SK-N-SH treated with all-trans-retinoic acid at 6 μM for 48 hours (cell line): ENCODE measurements at regions not wholly inside any gene's neighbourhood (a gene's known extent, or its start where the extent isn't known, plus 50 kb on each side); places are given as distances from the start of the nearest gene placed in this dataset.

Experiments
- ATAC-seq: fragments of 200-7000 bp; cut with Tn5 transposase; 3 replicates; pipeline ENCODE4 v1.9.1; 2020; ENCODE audit warnings: mild to moderate bottlenecking, moderate library complexity
- ARNTL ChIP-seq: fragments of 450-650 bp; formaldehyde crosslinking; IDR thresholded peaks from 2 replicates; pipeline ENCODE4 v1.5.0; 2020; ENCODE audit warnings: low read depth, mild to moderate bottlenecking, moderate library complexity, borderline replicate concordance
- BACH2 ChIP-seq: fragments of 250-450 bp; sonication (Bioruptor Pico); IDR thresholded peaks from 2 replicates; pipeline ENCODE4 v1.9.0; 2021; ENCODE audit warnings: mild to moderate bottlenecking, borderline replicate concordance
- CREB5 ChIP-seq: fragments of 250-450 bp; sonication (Bioruptor Pico); IDR thresholded peaks from 2 replicates; pipeline ENCODE4 v1.5.1; 2020; ENCODE audit warnings: low read depth, mild to moderate bottlenecking, moderate library complexity
- CSDC2 ChIP-seq: fragments of 250-450 bp; sonication (Bioruptor Pico); IDR thresholded peaks from 2 replicates; pipeline ENCODE4 v1.5.0; 2020; ENCODE audit warnings: mild to moderate bottlenecking, moderate library complexity
- CSRNP3 ChIP-seq: fragments of 250-450 bp; sonication (Bioruptor Pico); IDR thresholded peaks from 2 replicates; pipeline ENCODE4 v1.5.1; 2021; ENCODE audit warnings: mild to moderate bottlenecking, moderate library complexity
- GLIS3 ChIP-seq: fragments of 250-450 bp; sonication (Bioruptor Pico); IDR thresholded peaks from 2 replicates; pipeline ENCODE4 v1.5.0; 2020; ENCODE audit warnings: mild to moderate bottlenecking, moderate library complexity
- ISL1 ChIP-seq: fragments of 250-450 bp; sonication (Bioruptor Pico); IDR thresholded peaks from 2 replicates; pipeline ENCODE4 v2.1.2; 2022; ENCODE audit warnings: mild to moderate bottlenecking, moderate library complexity
- OSR1 ChIP-seq: fragments of 250-450 bp; sonication (Bioruptor Pico); IDR thresholded peaks from 2 replicates; pipeline ENCODE4 v1.8.0; 2022; ENCODE audit warnings: moderate library complexity, mild to moderate bottlenecking, inconsistent platforms
- RARB ChIP-seq: fragments of 250-450 bp; sonication (Bioruptor Pico); IDR thresholded peaks from 2 replicates; pipeline ENCODE4 v1.8.0; 2021; ENCODE audit warnings: mild to moderate bottlenecking, moderate library complexity
- SNAI2 ChIP-seq: fragments of 250-450 bp; sonication (Bioruptor Pico); IDR thresholded peaks from 2 replicates; pipeline ENCODE4 v1.5.0; 2020; ENCODE audit warnings: mild to moderate bottlenecking, moderate library complexity
- TCF4 ChIP-seq: fragments of 250-450 bp; sonication (Bioruptor Pico); IDR thresholded peaks from 2 replicates; pipeline ENCODE4 v1.8.0; 2021; ENCODE audit warnings: mild to moderate bottlenecking, moderate library complexity, borderline replicate concordance
- TSHZ2 ChIP-seq: fragments of 250-450 bp; sonication (Bioruptor Pico); IDR thresholded peaks from 2 replicates; pipeline ENCODE4 v1.5.0; 2020; ENCODE audit warnings: mild to moderate bottlenecking, moderate library complexity
- ZC3H10 ChIP-seq: fragments of 250-450 bp; sonication (Bioruptor Pico); IDR thresholded peaks from 2 replicates; pipeline ENCODE4 v1.5.1; 2021; ENCODE audit warnings: mild to moderate bottlenecking, moderate library complexity
- ZFP3 ChIP-seq: fragments of 250-450 bp; sonication (Bioruptor Pico); IDR thresholded peaks from 2 replicates; pipeline ENCODE4 v1.5.0; 2020; ENCODE audit warnings: mild to moderate bottlenecking, moderate library complexity
- ZFP30 ChIP-seq: fragments of 450-650 bp; formaldehyde crosslinking; IDR thresholded peaks from 2 replicates; pipeline ENCODE4 v1.5.0; 2022; ENCODE audit warnings: mild to moderate bottlenecking, moderate library complexity
- ZNF565 ChIP-seq: fragments of 450-650 bp; formaldehyde crosslinking; conservative IDR thresholded peaks from 2 replicates; pipeline ENCODE4 v1.5.0; 2020; ENCODE audit warnings: low read depth, mild to moderate bottlenecking, moderate library complexity
- ZNF70 ChIP-seq: fragments of 450-650 bp; formaldehyde crosslinking; IDR thresholded peaks from 2 replicates; pipeline ENCODE4 v1.5.0; 2020; ENCODE audit warnings: mild to moderate bottlenecking, moderate library complexity
- ZNF8 ChIP-seq: fragments of 450-650 bp; formaldehyde crosslinking; IDR thresholded peaks from 2 replicates; pipeline ENCODE4 v1.5.0; 2020; ENCODE audit warnings: mild to moderate bottlenecking, moderate library complexity

GRCh38 chr4:110292994-110293744 is 94.8 kb upstream of the ELOVL6 start:
- no peak for ATAC-seq
- TF ChIP-seq ZNF70: no peak
- no peak for TF ChIP-seq SNAI2
- TF ChIP-seq TSHZ2 (CRISPR knock-in tag): no peak
- TF ChIP-seq CSDC2 (CRISPR knock-in tag): no peak

GRCh38 chr4:110290511-110290910 is 92.1 kb upstream of the ELOVL6 start:
- TF ChIP-seq ISL1 (CRISPR knock-in tag): peak; percentile 82
- peak; percentile 81 for TF ChIP-seq CREB5
- no peak for TF ChIP-seq ZNF8 (CRISPR knock-in tag)

GRCh38 chr4:110289601-110290100 is 91.2 kb upstream of the ELOVL6 start:
- no peak for TF ChIP-seq RARB (CRISPR knock-in tag)
- no peak for TF ChIP-seq OSR1 (CRISPR knock-in tag)
- TF ChIP-seq ZFP30 (CRISPR knock-in tag): no peak
- TF ChIP-seq TSHZ2 (CRISPR knock-in tag): no peak
- TF ChIP-seq CSRNP3 (CRISPR knock-in tag): no peak
- no peak for TF ChIP-seq BACH2
- no peak for TF ChIP-seq ARNTL (CRISPR knock-in tag)
- TF ChIP-seq SNAI2: no peak
- TF ChIP-seq CREB5: no peak
- TF ChIP-seq ISL1 (CRISPR knock-in tag): no peak
- no peak for TF ChIP-seq CSDC2 (CRISPR knock-in tag)
- TF ChIP-seq ZNF70: no peak
- TF ChIP-seq ZNF8 (CRISPR knock-in tag): no peak
- TF ChIP-seq TCF4 (CRISPR knock-in tag): no peak
- no peak for ATAC-seq

More at GRCh38 chr4:110290511-110290910, 92.1 kb upstream of the ELOVL6 start:
- no peak for ATAC-seq

GRCh38 chr4:110287130-110287529 is 88.7 kb upstream of the ELOVL6 start:
- ATAC-seq: peak; percentile 97
- TF ChIP-seq ZNF70 (no peak), ISL1 (CRISPR knock-in tag) (no peak), TSHZ2 (CRISPR knock-in tag) (no peak), CSRNP3 (CRISPR knock-in tag) (no peak), CREB5 (no peak), GLIS3 (CRISPR knock-in tag) (no peak), ZNF565 (CRISPR knock-in tag) (no peak), ARNTL (CRISPR knock-in tag) (no peak), ZFP3 (CRISPR knock-in tag) (no peak), ZC3H10 (CRISPR knock-in tag) (no peak)
